Transverse colon (tissue), 4 donors: ENCODE measurements at regions not wholly inside any gene's neighbourhood (a gene's known extent, or its start where the extent isn't known, plus 50 kb on each side); places are given as distances from the start of the nearest gene placed in this dataset.

Source experiments
- POLR2AphosphoS5 ChIP-seq, 3 donors: sonication (generic); formaldehyde crosslinking; IDR thresholded peaks; one replicate each; pipeline ENCODE4 v1.6.1; 2016; ENCODE audit warnings: antibody characterized with exemption in 3 of 3
- TF ChIP-seq, protein P1 (sequence below), 5 experiments: fragments of 200-600 bp in 3 of 5; fragments of 450-650 bp in 2 of 5; sonication (generic) in 3 of 5; IDR thresholded peaks; 1 replicate in 2 of 5; 2 replicates in 3 of 5; pipeline ENCODE4 v1.5.1; 2016 to 2017; ENCODE audit warnings: antibody characterized with exemption in 5 of 5, inconsistent platforms in 3 of 5, mild to moderate bottlenecking in 2 of 5, moderate library complexity in 1 of 5

DNA sequence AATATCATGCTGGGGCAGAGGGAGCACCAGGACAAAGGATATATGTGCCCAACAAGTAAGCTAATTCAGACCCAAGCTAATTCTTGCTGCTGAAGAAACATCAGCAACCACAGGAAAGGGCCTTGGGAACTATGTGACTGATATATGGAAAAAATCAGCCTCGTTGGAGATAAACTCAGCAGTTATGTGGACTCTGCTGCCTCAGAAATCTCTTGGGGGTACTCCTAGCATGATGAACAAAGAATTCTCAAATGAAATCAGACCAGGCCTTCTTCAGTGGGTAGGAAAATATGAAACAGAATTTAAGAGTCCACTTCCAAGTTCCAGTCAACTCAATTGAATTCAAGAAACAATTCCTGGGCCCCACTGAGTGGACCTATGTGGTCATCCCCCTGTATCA, 367.9 kb downstream of the TNS1 start:
- TF ChIP-seq, protein P1, sequence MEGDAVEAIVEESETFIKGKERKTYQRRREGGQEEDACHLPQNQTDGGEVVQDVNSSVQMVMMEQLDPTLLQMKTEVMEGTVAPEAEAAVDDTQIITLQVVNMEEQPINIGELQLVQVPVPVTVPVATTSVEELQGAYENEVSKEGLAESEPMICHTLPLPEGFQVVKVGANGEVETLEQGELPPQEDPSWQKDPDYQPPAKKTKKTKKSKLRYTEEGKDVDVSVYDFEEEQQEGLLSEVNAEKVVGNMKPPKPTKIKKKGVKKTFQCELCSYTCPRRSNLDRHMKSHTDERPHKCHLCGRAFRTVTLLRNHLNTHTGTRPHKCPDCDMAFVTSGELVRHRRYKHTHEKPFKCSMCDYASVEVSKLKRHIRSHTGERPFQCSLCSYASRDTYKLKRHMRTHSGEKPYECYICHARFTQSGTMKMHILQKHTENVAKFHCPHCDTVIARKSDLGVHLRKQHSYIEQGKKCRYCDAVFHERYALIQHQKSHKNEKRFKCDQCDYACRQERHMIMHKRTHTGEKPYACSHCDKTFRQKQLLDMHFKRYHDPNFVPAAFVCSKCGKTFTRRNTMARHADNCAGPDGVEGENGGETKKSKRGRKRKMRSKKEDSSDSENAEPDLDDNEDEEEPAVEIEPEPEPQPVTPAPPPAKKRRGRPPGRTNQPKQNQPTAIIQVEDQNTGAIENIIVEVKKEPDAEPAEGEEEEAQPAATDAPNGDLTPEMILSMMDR (IDR thresholded peaks at IDR 0.05) = no peak
- TF ChIP-seq POLR2AphosphoS5 (IDR thresholded peaks at IDR 0.05) = no peak
